ENCODE measurements at regions not wholly inside any gene's neighbourhood (a gene's known extent, or its start where the extent isn't known, plus 50 kb on each side); places are given as distances from the start of the nearest gene placed in this dataset.

DNA sequence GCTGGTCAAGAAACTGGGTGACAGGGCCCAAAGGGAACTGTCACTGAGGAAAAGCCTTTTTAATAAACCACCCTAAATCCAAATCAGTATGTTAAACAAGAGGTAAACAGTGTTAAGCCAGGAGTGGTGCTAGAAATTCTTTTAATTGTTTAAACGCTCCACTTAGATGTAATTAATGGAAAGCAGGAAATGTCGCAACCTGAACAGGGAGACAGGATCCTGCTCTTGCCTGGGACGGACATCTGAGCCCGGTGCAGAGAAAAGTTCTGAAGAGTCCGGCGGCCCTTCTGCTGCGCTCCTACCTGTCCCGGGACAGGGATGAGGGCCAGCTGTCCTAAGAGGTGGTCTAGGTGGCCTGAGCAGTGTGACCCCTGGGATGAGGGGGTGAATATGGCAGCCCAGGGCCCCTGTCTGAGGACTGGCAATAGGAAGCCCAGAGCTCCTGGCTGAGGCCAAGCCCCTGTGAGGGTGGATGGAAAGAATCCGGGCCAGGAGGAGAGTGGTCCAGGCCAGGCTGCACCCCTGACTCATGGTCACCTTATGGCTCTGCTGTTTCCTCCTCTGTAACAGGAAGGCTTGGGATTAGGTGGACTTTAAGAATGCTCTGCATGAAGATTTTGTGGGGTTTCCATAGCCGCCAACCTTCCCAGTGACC is 112.8 kb upstream of the GJB6 start:
- H3K4me1 ChIP-seq (ENCODE audit: control insufficient read depth in 2 of 2, insufficient read depth in 2 of 2, low read length in 2 of 2), result no peaks in the 10 kb centered on the region
- ATAC-seq (ENCODE audit: low read depth) (no peak), DNase-seq (no peak)
- no peak overlapping the region for H3K27ac ChIP-seq (ENCODE audit: low read length in 2 of 2)
- Mint-ChIP-seq H3K4me3 (no peak overlapping the region), H3K27ac (no peak overlapping the region), H3K27me3 (peaks cover 6% of the 10 kb centered on the region), H3K4me1 (no peaks in the 10 kb centered on the region), H3K9me3 (ENCODE audit: insufficient read depth) (peaks cover 8% of the 10 kb centered on the region)
- no peaks in the 10 kb centered on the region for H3K9me3 ChIP-seq (ENCODE audit: control extremely low read depth in 1 of 3, control insufficient read depth in 2 of 3, insufficient read depth in 1 of 3, low read length in 2 of 3)
- ChIA-PET POLR2A (no interaction called here), CTCF (no interaction called here)
- no peaks in the 10 kb centered on the region for H4K20me1 ChIP-seq (ENCODE audit: control insufficient read depth, insufficient read depth, low read length, poor library complexity, severe bottlenecking)
- intact Hi-C loops (cut with micrococcal nuclease), result no loop called here
- 97% methylated on average over 10 of the region's 10 CpGs for WGBS (ENCODE audit: insufficient coverage)
- H3K79me2 ChIP-seq (ENCODE audit: control insufficient read depth, insufficient read depth, low read length), result no peaks in the 10 kb centered on the region
- no peak overlapping the region for H3K9ac ChIP-seq (ENCODE audit: low read length)
- H2AFZ ChIP-seq (ENCODE audit: insufficient read depth, low read depth, low read length, poor library complexity, severe bottlenecking), result no peak overlapping the region
- H3K4me2 ChIP-seq (replicated peaks; ENCODE audit: low read depth, low read length, poor library complexity, severe bottlenecking), result no peak overlapping the region
- no peaks in the 10 kb centered on the region for H3K27me3 ChIP-seq (replicated peaks in 1 of 4; ENCODE audit: control extremely low read depth in 1 of 4, control insufficient read depth in 3 of 4, insufficient read depth in 4 of 4, low read length in 3 of 4)
- TF ChIP-seq, protein P1, sequence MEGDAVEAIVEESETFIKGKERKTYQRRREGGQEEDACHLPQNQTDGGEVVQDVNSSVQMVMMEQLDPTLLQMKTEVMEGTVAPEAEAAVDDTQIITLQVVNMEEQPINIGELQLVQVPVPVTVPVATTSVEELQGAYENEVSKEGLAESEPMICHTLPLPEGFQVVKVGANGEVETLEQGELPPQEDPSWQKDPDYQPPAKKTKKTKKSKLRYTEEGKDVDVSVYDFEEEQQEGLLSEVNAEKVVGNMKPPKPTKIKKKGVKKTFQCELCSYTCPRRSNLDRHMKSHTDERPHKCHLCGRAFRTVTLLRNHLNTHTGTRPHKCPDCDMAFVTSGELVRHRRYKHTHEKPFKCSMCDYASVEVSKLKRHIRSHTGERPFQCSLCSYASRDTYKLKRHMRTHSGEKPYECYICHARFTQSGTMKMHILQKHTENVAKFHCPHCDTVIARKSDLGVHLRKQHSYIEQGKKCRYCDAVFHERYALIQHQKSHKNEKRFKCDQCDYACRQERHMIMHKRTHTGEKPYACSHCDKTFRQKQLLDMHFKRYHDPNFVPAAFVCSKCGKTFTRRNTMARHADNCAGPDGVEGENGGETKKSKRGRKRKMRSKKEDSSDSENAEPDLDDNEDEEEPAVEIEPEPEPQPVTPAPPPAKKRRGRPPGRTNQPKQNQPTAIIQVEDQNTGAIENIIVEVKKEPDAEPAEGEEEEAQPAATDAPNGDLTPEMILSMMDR (IDR thresholded peaks at IDR 0.05), result no peak
- no peak for TF ChIP-seq EZH2 (IDR thresholded peaks at IDR 0.05; ENCODE audit: borderline replicate concordance, insufficient read depth, low read depth, low read length, poor library complexity, severe bottlenecking)
- H3K36me3 ChIP-seq (replicated peaks in 1 of 2; ENCODE audit: control extremely low read depth in 1 of 2, control insufficient read depth in 1 of 2, extremely low read depth in 1 of 2, insufficient read depth in 2 of 2, low read length in 1 of 2), result no peaks in the 10 kb centered on the region
- H3K4me3 ChIP-seq (ENCODE audit: control extremely low read depth in 1 of 5, extremely low read depth in 1 of 5, insufficient read depth in 1 of 5, low read depth in 2 of 5, low read length in 4 of 5), result no peak overlapping the region

DNA sequence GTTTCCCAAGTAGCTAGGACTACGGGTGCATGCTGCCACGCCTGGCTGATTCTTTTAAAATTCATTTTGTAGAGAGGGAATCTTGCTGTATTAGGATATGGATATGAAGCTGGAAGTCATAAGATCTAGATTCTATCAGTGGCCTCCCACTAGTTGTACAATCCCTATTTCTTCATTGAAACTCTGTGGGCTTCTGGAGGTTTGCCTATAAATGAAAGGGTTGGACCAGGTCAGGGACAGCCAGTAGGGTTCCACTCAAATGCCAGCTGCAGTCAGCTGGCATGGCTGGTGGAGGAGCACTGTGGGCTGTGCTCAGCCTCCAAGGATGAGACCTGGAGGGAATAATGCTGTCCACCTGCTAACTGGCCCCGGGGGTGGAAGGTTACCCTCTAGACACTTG is 110.2 kb upstream of the GJB6 start:
- Histone ChIP-seq H4K20me1 (ENCODE audit: control insufficient read depth, insufficient read depth, low read length, poor library complexity, severe bottlenecking) (no peaks in the 10 kb centered on the region), H3K9ac (ENCODE audit: low read length) (no peak overlapping the region), H3K4me2 (replicated peaks; ENCODE audit: low read depth, low read length, poor library complexity, severe bottlenecking) (no peak overlapping the region), H3K27ac (ENCODE audit: low read length in 2 of 2) (no peak overlapping the region), H3K4me1 (ENCODE audit: control insufficient read depth in 2 of 2, insufficient read depth in 2 of 2, low read length in 2 of 2) (no peaks in the 10 kb centered on the region), H2AFZ (ENCODE audit: insufficient read depth, low read depth, low read length, poor library complexity, severe bottlenecking) (no peak overlapping the region), H3K9me3 (ENCODE audit: control extremely low read depth in 1 of 3, control insufficient read depth in 2 of 3, insufficient read depth in 1 of 3, low read length in 2 of 3) (no peaks in the 10 kb centered on the region), H3K79me2 (ENCODE audit: control insufficient read depth, insufficient read depth, low read length) (no peaks in the 10 kb centered on the region), H3K36me3 (replicated peaks in 1 of 2; ENCODE audit: control extremely low read depth in 1 of 2, control insufficient read depth in 1 of 2, extremely low read depth in 1 of 2, insufficient read depth in 2 of 2, low read length in 1 of 2) (no peaks in the 10 kb centered on the region), H3K4me3 (ENCODE audit: control extremely low read depth in 1 of 5, extremely low read depth in 1 of 5, insufficient read depth in 1 of 5, low read depth in 2 of 5, low read length in 4 of 5) (no peak overlapping the region), H3K27me3 (replicated peaks in 1 of 4; ENCODE audit: control extremely low read depth in 1 of 4, control insufficient read depth in 3 of 4, insufficient read depth in 4 of 4, low read length in 3 of 4) (no peaks in the 10 kb centered on the region)
- Mint-ChIP-seq H3K4me1 (no peaks in the 10 kb centered on the region), H3K27ac (no peak overlapping the region), H3K9me3 (ENCODE audit: insufficient read depth) (no peaks in the 10 kb centered on the region), H3K4me3 (no peak overlapping the region), H3K27me3 (peaks cover 6% of the 10 kb centered on the region)
- TF ChIP-seq EZH2 (IDR thresholded peaks at IDR 0.05; ENCODE audit: borderline replicate concordance, insufficient read depth, low read depth, low read length, poor library complexity, severe bottlenecking), result no peak
- TF ChIP-seq, protein P1 (IDR thresholded peaks at IDR 0.05), result no peak
- 100% methylated on average over 1 of the region's 3 CpGs for WGBS (ENCODE audit: insufficient coverage)
- DNase-seq (no peak), ATAC-seq (ENCODE audit: low read depth) (no peak)
- ChIA-PET POLR2A (no interaction called here), CTCF (no interaction called here)
- intact Hi-C loops (cut with micrococcal nuclease), result no loop called here
